H1 (cell line): ENCODE measurements at regions not wholly inside any gene's neighbourhood (a gene's known extent, or its start where the extent isn't known, plus 50 kb on each side); places are given as distances from the start of the nearest gene placed in this dataset.

ENCODE experiments used
- CTCF ChIA-PET: fragments of 300-600 bp; sonication (Branson Sonifier 250); formaldehyde crosslinking; loops from one replicate; lab custom pipeline; 2021; ENCODE audit not compliant: partially characterized antibody; lab: Charles Lee
- POLR2A ChIA-PET: fragments of 300-600 bp; sonication (Branson Sonifier 250); formaldehyde crosslinking; loops from one replicate; lab custom pipeline; 2021; ENCODE audit warnings: inconsistent platforms; ENCODE audit not compliant: partially characterized antibody; lab: Charles Lee
- DNase-seq, 2 experiments: peaks; one replicate each; pipeline versions ENCODE4 v3.0.0 to v3.0.0-alpha.2; 2010 to 2022; ENCODE audit warnings: low spot score in 2 of 2, low read depth in 1 of 2, mixed read lengths in 1 of 2
- FAIRE-seq: peaks from 2 replicates; lab custom pipeline; 2011; peaks lifted over from hg19 to GRCh38; lab: Jason Lieb, UNC
- H2AFZ ChIP-seq: 2 replicates; pipeline ENCODE4 v1.8.1; 2012; ENCODE audit warnings: low read length, inconsistent platforms
- H2AK5ac ChIP-seq: 2 replicates; pipeline ENCODE4 v1.6.1; 2013; ENCODE audit warnings: low read depth, low read length
- H2BK120ac ChIP-seq: replicated peaks from 2 replicates; pipeline ENCODE3; 2013; ENCODE audit warnings: low read depth, low read length, inconsistent platforms
- H2BK12ac ChIP-seq: 2 replicates; pipeline ENCODE4 v1.6.1; 2013; ENCODE audit warnings: low read depth, low read length
- H2BK15ac ChIP-seq: 2 replicates; pipeline ENCODE4 v1.6.1; 2013; ENCODE audit warnings: low read length
- H2BK20ac ChIP-seq: 2 replicates; pipeline ENCODE4 v1.6.1; 2013; ENCODE audit warnings: low read length
- H2BK5ac ChIP-seq: 2 replicates; pipeline ENCODE4 v1.6.1; 2013; ENCODE audit warnings: low read depth, low read length
- H3K14ac ChIP-seq: 2 replicates; pipeline ENCODE4 v1.6.1; 2013; ENCODE audit warnings: inconsistent platforms; ENCODE audit not compliant: insufficient read length
- H3K18ac ChIP-seq: 2 replicates; pipeline ENCODE4 v1.6.1; 2013; ENCODE audit warnings: low read length; ENCODE audit errors: extremely low read depth
- H3K23ac ChIP-seq: 2 replicates; pipeline ENCODE4 v1.6.1; 2013; ENCODE audit warnings: inconsistent platforms; ENCODE audit not compliant: insufficient read length
- H3K23me2 ChIP-seq: 2 replicates; pipeline ENCODE4 v1.6.1; 2013; ENCODE audit warnings: low read depth, low read length
- H3K27ac ChIP-seq: 2 replicates; pipeline ENCODE4 v1.6.1; 2011; ENCODE audit warnings: low read depth, low read length, inconsistent platforms
- H3K27me3 ChIP-seq, 4 experiments: replicated peaks in 1 of 4; 1 replicate in 1 of 4; 2 replicates in 3 of 4; pipeline versions ENCODE4 v1.6.1 to v1.8.1; 2011 to 2013; ENCODE audit warnings: low read length in 3 of 4, mild to moderate bottlenecking in 3 of 4, inconsistent platforms in 2 of 4, mixed read lengths in 2 of 4, moderate library complexity in 1 of 4; ENCODE audit not compliant: control insufficient read depth in 3 of 4, insufficient read depth in 3 of 4; ENCODE audit errors: extremely low read depth in 1 of 4
- H3K36me3 ChIP-seq, 4 experiments: 2 replicates each; pipeline versions ENCODE4 v1.6.1 to v1.8.1; 2011 to 2013; ENCODE audit warnings: mild to moderate bottlenecking in 4 of 4, low read length in 3 of 4, moderate library complexity in 2 of 4, control low read depth in 1 of 4, inconsistent platforms in 1 of 4; ENCODE audit not compliant: insufficient read depth in 4 of 4, control insufficient read depth in 2 of 4
- H3K4ac ChIP-seq: replicated peaks from 2 replicates; pipeline ENCODE3; 2013; ENCODE audit warnings: low read length, low read depth, mixed read lengths, inconsistent platforms; ENCODE audit not compliant: insufficient read length
- H3K4me1 ChIP-seq, 4 experiments: replicated peaks in 1 of 4; 1 replicate in 1 of 4; 2 replicates in 3 of 4; pipeline versions ENCODE4 v1.6.1 to v1.8.1; 2011 to 2013; ENCODE audit warnings: low read length in 3 of 4, inconsistent platforms in 2 of 4, mixed read lengths in 1 of 4; ENCODE audit not compliant: insufficient read depth in 4 of 4, control insufficient read depth in 3 of 4
- H3K4me2 ChIP-seq, 2 experiments: 2 replicates each; pipeline versions ENCODE4 v1.6.1 to v1.8.1; 2011 to 2013; ENCODE audit warnings: low read depth in 2 of 2, low read length in 2 of 2, control low read depth in 1 of 2, inconsistent platforms in 1 of 2, mild to moderate bottlenecking in 1 of 2; ENCODE audit not compliant: insufficient read depth in 1 of 2
- H3K4me3 ChIP-seq, 4 experiments: fragments of 200-600, 300-600 bp in 1 of 4; sonication (generic), shearing (Covaris generic), sonication (Bioruptor Twin) in 1 of 4; 2 replicates each; pipeline versions ENCODE4 v1.5.1 to v1.8.1; 2011 to 2016; ENCODE audit warnings: low read length in 4 of 4, low read depth in 3 of 4, control low read depth in 2 of 4, inconsistent platforms in 2 of 4, mild to moderate bottlenecking in 2 of 4, mixed read lengths in 1 of 4, moderate library complexity in 1 of 4; ENCODE audit not compliant: insufficient read depth in 2 of 4; ENCODE audit errors: extremely low read depth in 1 of 4
- H3K56ac ChIP-seq: replicated peaks from 2 replicates; pipeline ENCODE3; 2013; ENCODE audit warnings: low read depth, mild to moderate bottlenecking, mixed read lengths, low read length, inconsistent platforms; ENCODE audit not compliant: insufficient read length
- H3K79me1 ChIP-seq: 2 replicates; pipeline ENCODE4 v1.6.1; 2013; ENCODE audit warnings: low read depth, low read length, control low read depth
- H3K79me2 ChIP-seq, 2 experiments: 2 replicates each; pipeline versions ENCODE4 v1.6.1 to v1.8.1; 2012 to 2013; ENCODE audit warnings: low read length in 2 of 2, mild to moderate bottlenecking in 2 of 2, inconsistent platforms in 1 of 2; ENCODE audit not compliant: insufficient read depth in 2 of 2, control insufficient read depth in 1 of 2
- H3K9ac ChIP-seq, 4 experiments: replicated peaks in 1 of 4; 1 replicate in 1 of 4; 2 replicates in 3 of 4; pipeline versions ENCODE4 v1.6.1 to v1.8.1; 2011 to 2013; ENCODE audit warnings: low read depth in 3 of 4, low read length in 3 of 4, control low read depth in 2 of 4, mild to moderate bottlenecking in 2 of 4, moderate library complexity in 2 of 4, inconsistent platforms in 1 of 4; ENCODE audit errors: extremely low read depth in 1 of 4
- H3K9me3 ChIP-seq, 2 experiments: 2 replicates each; pipeline versions ENCODE4 v1.6.1 to v1.8.1; 2012 to 2013; ENCODE audit warnings: mild to moderate bottlenecking in 2 of 2, moderate library complexity in 2 of 2, control low read depth in 1 of 2, inconsistent platforms in 1 of 2, low read depth in 1 of 2, low read length in 1 of 2, mixed read lengths in 1 of 2; ENCODE audit not compliant: insufficient read depth in 2 of 2
- H4K20me1 ChIP-seq, 2 experiments: replicated peaks in 1 of 2; 2 replicates each; pipeline versions ENCODE3 to v1.8.1; 2011 to 2013; ENCODE audit warnings: inconsistent platforms in 2 of 2, low read length in 2 of 2, mild to moderate bottlenecking in 1 of 2; ENCODE audit not compliant: insufficient read depth in 2 of 2, control insufficient read depth in 1 of 2
- H4K5ac ChIP-seq: 2 replicates; pipeline ENCODE4 v1.6.1; 2013; ENCODE audit warnings: low read length, low read depth, mixed read lengths, inconsistent platforms; ENCODE audit not compliant: insufficient read length
- H4K8ac ChIP-seq: 2 replicates; pipeline ENCODE4 v1.8.0; 2013; ENCODE audit warnings: mild to moderate bottlenecking, moderate library complexity, low read length, inconsistent platforms; ENCODE audit not compliant: insufficient read depth; ENCODE audit errors: extremely low read depth
- H4K91ac ChIP-seq: replicated peaks from 2 replicates; pipeline ENCODE3; 2013; ENCODE audit warnings: low read length, mixed read lengths, inconsistent platforms; ENCODE audit not compliant: insufficient read length
- BRCA1 ChIP-seq: IDR thresholded peaks from 2 replicates; pipeline ENCODE4 v1.6.1; 2012; ENCODE audit warnings: low read depth, low read length, improper control_type of control experiment
- CTBP2 ChIP-seq: IDR thresholded peaks from 2 replicates; pipeline ENCODE4 v1.7.0; 2011; ENCODE audit warnings: borderline replicate concordance, mild to moderate bottlenecking, moderate library complexity, mixed read lengths, low read length; ENCODE audit not compliant: insufficient read depth, insufficient read length
- SP2 ChIP-seq: IDR thresholded peaks from 2 replicates; pipeline ENCODE4 v1.6.1; 2012; ENCODE audit warnings: mild to moderate bottlenecking, low read length, inconsistent platforms
- SUZ12 ChIP-seq: fragments of 200-600 bp; sonication (generic); IDR thresholded peaks from 2 replicates; pipeline ENCODE4 v1.6.1; 2012; ENCODE audit warnings: mild to moderate bottlenecking, inconsistent platforms, low read length, moderate library complexity, mixed read lengths
- WGBS, 2 experiments: shearing (Covaris generic) in 1 of 2; methylation state at CpG; one replicate each; pipeline versions ENCODE4 v1.1.6 to v1.1.7; 2013 to 2015; ENCODE audit warnings: low lambda C conversion rate in 2 of 2, mixed read lengths in 2 of 2, inconsistent platforms in 1 of 2, low coverage in 1 of 2, missing lambda C conversion rate in 1 of 2; ENCODE audit not compliant: insufficient replicate concordance in 2 of 2, insufficient coverage in 1 of 2, insufficient read length in 1 of 2; ENCODE audit errors: extremely low coverage in 1 of 2, missing lambda C conversion rate in 1 of 2; 5-methylcytosine and 5-hydroxymethylcytosine counted together

DNA sequence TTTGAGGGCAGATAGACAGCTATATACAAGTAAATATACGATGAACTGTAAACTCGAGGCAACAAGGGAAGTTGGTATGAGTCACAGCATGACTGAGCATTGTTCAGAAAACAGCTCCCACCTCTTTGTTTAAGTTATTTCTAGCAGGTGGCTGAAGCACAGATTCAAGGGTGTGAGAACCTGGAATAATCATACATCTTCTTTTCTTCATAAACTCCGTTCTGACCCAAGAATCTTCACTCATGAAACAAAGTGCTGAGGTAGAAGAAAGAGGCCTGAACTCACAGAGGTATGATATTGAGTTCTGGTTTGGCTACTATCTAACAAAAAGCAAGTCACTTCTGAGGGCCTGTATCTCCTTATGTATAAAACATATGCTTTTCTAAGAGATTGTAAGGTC is 364.1 kb upstream of the KITLG start:
- no peaks in the 10 kb centered on the region for H3K23me2 ChIP-seq
- no peak overlapping the region for H3K4me3 ChIP-seq
- H2BK5ac ChIP-seq = no peak overlapping the region
- H3K36me3 ChIP-seq = no peaks in the 10 kb centered on the region
- no peaks in the 10 kb centered on the region for H3K79me2 ChIP-seq
- no peak overlapping the region for H3K4ac ChIP-seq
- H2BK20ac ChIP-seq = no peak overlapping the region
- no peak overlapping the region for H3K23ac ChIP-seq
- ChIA-PET CTCF (no interaction called here), POLR2A (no interaction called here)
- H3K27ac ChIP-seq = no peak overlapping the region
- no peaks in the 10 kb centered on the region for H3K9me3 ChIP-seq
- WGBS, 2 experiments = 88% methylated on average over 3 of the region's 3 CpGs; no CpG with 5 or more reads in 1 of the 2 experiments
- no peaks in the 10 kb centered on the region for H3K79me1 ChIP-seq
- FAIRE-seq = no peak
- H3K9ac ChIP-seq = no peak overlapping the region
- peaks cover 0 to 6% (median 3%) of the 10 kb centered on the region in 4 experiments; a peak in 2 of 7 replicates for H3K4me1 ChIP-seq
- H4K8ac ChIP-seq = no peak overlapping the region
- no peaks in the 10 kb centered on the region for H3K27me3 ChIP-seq
- no peak overlapping the region for H3K14ac ChIP-seq
- no peak overlapping the region for H3K4me2 ChIP-seq
- H2BK120ac ChIP-seq = no peak overlapping the region
- H3K18ac ChIP-seq = no peak overlapping the region
- H2AK5ac ChIP-seq = no peak overlapping the region
- no peaks in the 10 kb centered on the region for H4K20me1 ChIP-seq
- no peak overlapping the region for H2AFZ ChIP-seq
- no peak overlapping the region for H2BK15ac ChIP-seq
- TF ChIP-seq SUZ12 = no peak
- TF ChIP-seq BRCA1 = no peak
- no peak for TF ChIP-seq CTBP2
- TF ChIP-seq SP2 = no peak
- TF ChIP-seq, all 59 proteins: peak for 0
- DNase-seq = no peak
- H4K91ac ChIP-seq = no peak overlapping the region
- no peak overlapping the region for H4K5ac ChIP-seq
- no peak overlapping the region for H2BK12ac ChIP-seq
- H3K56ac ChIP-seq = no peak overlapping the region
